ENCODE measurements at regions not wholly inside any gene's neighbourhood (a gene's known extent, or its start where the extent isn't known, plus 50 kb on each side); places are given as distances from the start of the nearest gene placed in this dataset.

GRCh38 chr6:167667204-167668018, 159.3 kb upstream of the AFDN start:
- TF ChIP-seq CEBPB (IDR thresholded peaks at IDR 0.05) = no peak
- TF ChIP-seq YY1 (IDR thresholded peaks at IDR 0.05; ENCODE audit: low read depth) = no peak
- TF ChIP-seq MAX (IDR thresholded peaks at IDR 0.05) = no peak
- no peak for TF ChIP-seq EP300 (IDR thresholded peaks at IDR 0.05; ENCODE audit: borderline replicate concordance)
- TF ChIP-seq ZBTB7A (IDR thresholded peaks at IDR 0.05; ENCODE audit: low read depth) = no peak
- no peak for TF ChIP-seq TEAD4 (IDR thresholded peaks at IDR 0.05)
- no peak for TF ChIP-seq RAD21 (IDR thresholded peaks at IDR 0.05; ENCODE audit: low read depth)
- TF ChIP-seq FOXM1 (IDR thresholded peaks at IDR 0.05; ENCODE audit: borderline replicate concordance, low read depth) = no peak
- no peak for TF ChIP-seq USF1 (IDR thresholded peaks at IDR 0.05)
- TF ChIP-seq TAF1 (IDR thresholded peaks at IDR 0.05; ENCODE audit: low read depth) = no peak
- no peak for TF ChIP-seq TCF12 (IDR thresholded peaks at IDR 0.05; ENCODE audit: low read depth)
